ENCODE measurements at regions not wholly inside any gene's neighbourhood (a gene's known extent, or its start where the extent isn't known, plus 50 kb on each side); places are given as distances from the start of the nearest gene placed in this dataset.
A peak's percentile ranks its signal among the peaks of the same experiment; 100 is the strongest.

DNA sequence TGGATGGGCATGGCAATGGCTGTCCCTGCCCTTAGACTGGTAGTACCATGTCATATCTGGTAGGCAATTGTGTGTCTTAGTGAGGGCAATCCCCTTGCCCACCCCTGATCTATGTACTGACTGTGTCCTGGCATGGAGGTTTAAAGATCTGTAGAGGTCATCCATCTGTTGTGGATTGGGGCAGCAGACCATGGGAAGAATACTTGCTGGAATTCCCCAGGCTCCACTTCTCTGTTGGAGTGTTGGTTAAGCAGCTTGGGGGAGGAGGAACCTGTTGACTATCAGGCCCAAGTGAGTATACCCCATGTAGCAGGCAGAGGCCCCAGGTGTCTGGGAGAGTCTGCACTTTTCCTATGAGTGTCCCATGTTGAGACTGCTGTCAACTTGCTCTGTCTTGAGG, 246.7 kb upstream of the DIPK2B start:
- no peak for ATAC-seq
- Histone ChIP-seq H3K4me1 (peaks cover 0 to 15% (median 0%) of the 10 kb centered on the region in 3 donors), H3K9me3 (no peaks in the 10 kb centered on the region), H3K36me3 (no peaks in the 10 kb centered on the region), H3K27me3 (no peaks in the 10 kb centered on the region), H3K4me3 (no peak overlapping the region), H3K27ac (no peak overlapping the region)
- TF ChIP-seq EP300 (IDR thresholded peaks at IDR 0.05) (no peak), CTCF (IDR thresholded peaks at IDR 0.05) (no peak), POLR2A (IDR thresholded peaks at IDR 0.05) (no peak), POLR2AphosphoS5 (IDR thresholded peaks at IDR 0.05) (no peak)

GRCh38 chrX:45445745-45446412, 245.2 kb upstream of the DIPK2B start:
- H3K27ac ChIP-seq = peak overlapping the region in 3 of 4 donors; percentile 2 to 68 (median 55)
- WGBS, 2 donors (ENCODE audit: low coverage in 1 of 2) = 0 to 63% methylated on average over 1 to 2 of the region's 2 CpGs
- ATAC-seq = peak; percentile 76
- no peaks in the 10 kb centered on the region for H3K27me3 ChIP-seq
- H3K4me3 ChIP-seq = no peak overlapping the region
- peaks cover 0 to 15% (median 0%) of the 10 kb centered on the region in 3 donors for H3K4me1 ChIP-seq
- H3K36me3 ChIP-seq = no peaks in the 10 kb centered on the region
- TF ChIP-seq CTCF (IDR thresholded peaks at IDR 0.05) = no peak
- TF ChIP-seq POLR2AphosphoS5 (IDR thresholded peaks at IDR 0.05) = peak; percentile 46
- H3K9me3 ChIP-seq = no peaks in the 10 kb centered on the region

DNA sequence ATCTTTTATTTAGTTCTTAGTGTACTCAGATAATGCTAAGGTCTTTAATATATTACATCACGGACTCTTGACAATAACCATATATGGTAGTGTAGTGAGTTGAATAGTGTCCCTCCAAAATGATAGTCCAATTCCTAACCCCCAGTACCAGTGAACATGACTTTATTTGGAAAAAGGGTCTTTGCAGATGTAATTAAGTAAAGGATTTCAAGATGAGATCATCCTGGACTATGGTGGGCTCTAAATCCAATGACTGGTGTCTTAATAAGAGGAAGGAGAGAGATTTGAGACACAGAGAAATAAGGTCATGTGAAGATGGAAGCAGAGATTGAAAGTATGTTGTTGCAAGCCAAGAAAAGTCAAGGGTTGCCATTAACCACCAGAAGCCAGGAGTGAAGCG, 236.5 kb upstream of the DIPK2B start:
- ATAC-seq = no peak
- 53 to 54% methylated on average over 2 of the region's 2 CpGs for WGBS, 2 donors (ENCODE audit: low coverage in 1 of 2)
- peaks cover 0 to 11% (median 0%) of the 10 kb centered on the region in 3 donors for H3K4me1 ChIP-seq
- H3K36me3 ChIP-seq = no peaks in the 10 kb centered on the region
- H3K4me3 ChIP-seq = no peak overlapping the region
- H3K27ac ChIP-seq = peak overlapping the region in 2 of 4 donors; percentile 20 to 49
- no peaks in the 10 kb centered on the region for H3K27me3 ChIP-seq
- no peaks in the 10 kb centered on the region for H3K9me3 ChIP-seq
- TF ChIP-seq POLR2A (IDR thresholded peaks at IDR 0.05) = no peak
- no peak for TF ChIP-seq EP300 (IDR thresholded peaks at IDR 0.05)
- no peak for TF ChIP-seq CTCF (IDR thresholded peaks at IDR 0.05)
- no peak for TF ChIP-seq POLR2AphosphoS5 (IDR thresholded peaks at IDR 0.05)

DNA sequence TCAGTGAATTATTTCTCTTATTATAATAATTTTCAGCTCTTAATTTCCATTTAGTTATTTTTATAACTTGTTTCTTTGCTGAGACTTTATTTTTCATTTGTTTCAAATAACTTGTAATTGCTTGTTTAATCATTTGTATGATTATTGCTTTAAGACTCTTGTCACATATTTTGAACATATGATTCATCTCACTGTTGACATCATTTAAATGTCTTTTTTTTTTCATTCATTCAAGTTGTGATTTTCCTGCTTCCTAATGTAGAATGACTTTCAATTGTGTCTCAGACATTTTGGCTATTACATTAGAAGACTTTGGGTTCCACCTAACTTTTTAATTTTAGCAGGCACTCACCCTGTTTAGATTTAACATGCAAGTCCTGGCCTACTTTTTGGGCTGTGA, 234.8 kb upstream of the DIPK2B start:
- H3K27ac ChIP-seq = no peak overlapping the region
- TF ChIP-seq CTCF (IDR thresholded peaks at IDR 0.05) (no peak), POLR2A (IDR thresholded peaks at IDR 0.05) (no peak), EP300 (IDR thresholded peaks at IDR 0.05) (no peak), POLR2AphosphoS5 (IDR thresholded peaks at IDR 0.05) (no peak)
- no peaks in the 10 kb centered on the region for H3K36me3 ChIP-seq
- no peaks in the 10 kb centered on the region for H3K9me3 ChIP-seq
- H3K4me1 ChIP-seq = peaks cover 0 to 11% (median 0%) of the 10 kb centered on the region in 3 donors
- H3K4me3 ChIP-seq = no peak overlapping the region
- ATAC-seq = no peak
- no peaks in the 10 kb centered on the region for H3K27me3 ChIP-seq

- Histone ChIP-seq H3K27ac (no peak overlapping the region), H3K4me3 (no peak overlapping the region), H3K9me3 (no peaks in the 10 kb centered on the region), H3K36me3 (no peaks in the 10 kb centered on the region), H3K27me3 (no peaks in the 10 kb centered on the region), H3K4me1 (peaks cover 0 to 11% (median 0%) of the 10 kb centered on the region in 3 donors)
- 67% methylated on average over 1 of the region's 1 CpG; no CpG with 5 or more reads in 1 of the 2 donors for WGBS, 2 donors (ENCODE audit: low coverage in 1 of 2)
- no peak for ATAC-seq
- no peak for TF ChIP-seq POLR2A (IDR thresholded peaks at IDR 0.05)
- TF ChIP-seq POLR2AphosphoS5 (IDR thresholded peaks at IDR 0.05) = no peak
- no peak for TF ChIP-seq EP300 (IDR thresholded peaks at IDR 0.05)
- TF ChIP-seq CTCF (IDR thresholded peaks at IDR 0.05) = no peak
Measured at GRCh38 chrX:45434231-45434630, 233.6 kb upstream of the DIPK2B start.
